ENCODE measurements at regions not wholly inside any gene's neighbourhood (a gene's known extent, or its start where the extent isn't known, plus 50 kb on each side); places are given as distances from the start of the nearest gene placed in this dataset.

DNA sequence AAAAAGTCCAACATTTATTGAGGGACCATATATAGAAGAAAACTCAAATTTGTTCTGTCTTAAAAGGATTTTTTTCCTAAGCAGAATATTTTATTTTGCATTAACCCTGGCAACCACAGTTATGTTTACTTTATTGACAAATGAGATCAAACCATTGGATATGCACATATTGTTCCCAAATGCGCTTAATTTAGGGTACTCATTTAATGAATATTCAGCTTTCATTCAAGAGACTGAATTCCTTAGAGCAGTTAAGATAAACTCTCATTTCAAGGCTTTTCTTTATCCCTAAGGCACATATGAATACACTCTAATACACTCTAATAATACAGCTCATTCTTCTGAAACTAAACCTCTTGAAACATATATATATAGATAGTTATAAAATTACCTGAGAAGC is 150.2 kb downstream of the HMHB1 start:
- TF ChIP-seq ZBTB7A (tag by site-specific recombination; IDR thresholded peaks at IDR 0.05; ENCODE audit: low read depth) (no peak), ZNF561 (tag by site-specific recombination; IDR thresholded peaks at IDR 0.05; ENCODE audit: borderline replicate concordance) (no peak), ZNF785 (tag by site-specific recombination; IDR thresholded peaks at IDR 0.05) (no peak), ZNF48 (tag by site-specific recombination; IDR thresholded peaks at IDR 0.05) (no peak), ZNF791 (tag by site-specific recombination; IDR thresholded peaks at IDR 0.05) (no peak), SETDB1 (IDR thresholded peaks at IDR 0.05; ENCODE audit: insufficient read length, low read length) (no peak), ZNF473 (tag by site-specific recombination; IDR thresholded peaks at IDR 0.05) (no peak)
- TF ChIP-seq, protein P1, sequence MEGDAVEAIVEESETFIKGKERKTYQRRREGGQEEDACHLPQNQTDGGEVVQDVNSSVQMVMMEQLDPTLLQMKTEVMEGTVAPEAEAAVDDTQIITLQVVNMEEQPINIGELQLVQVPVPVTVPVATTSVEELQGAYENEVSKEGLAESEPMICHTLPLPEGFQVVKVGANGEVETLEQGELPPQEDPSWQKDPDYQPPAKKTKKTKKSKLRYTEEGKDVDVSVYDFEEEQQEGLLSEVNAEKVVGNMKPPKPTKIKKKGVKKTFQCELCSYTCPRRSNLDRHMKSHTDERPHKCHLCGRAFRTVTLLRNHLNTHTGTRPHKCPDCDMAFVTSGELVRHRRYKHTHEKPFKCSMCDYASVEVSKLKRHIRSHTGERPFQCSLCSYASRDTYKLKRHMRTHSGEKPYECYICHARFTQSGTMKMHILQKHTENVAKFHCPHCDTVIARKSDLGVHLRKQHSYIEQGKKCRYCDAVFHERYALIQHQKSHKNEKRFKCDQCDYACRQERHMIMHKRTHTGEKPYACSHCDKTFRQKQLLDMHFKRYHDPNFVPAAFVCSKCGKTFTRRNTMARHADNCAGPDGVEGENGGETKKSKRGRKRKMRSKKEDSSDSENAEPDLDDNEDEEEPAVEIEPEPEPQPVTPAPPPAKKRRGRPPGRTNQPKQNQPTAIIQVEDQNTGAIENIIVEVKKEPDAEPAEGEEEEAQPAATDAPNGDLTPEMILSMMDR (tag by site-specific recombination; IDR thresholded peaks at IDR 0.05), result no peak
- TF ChIP-seq, protein P2, sequence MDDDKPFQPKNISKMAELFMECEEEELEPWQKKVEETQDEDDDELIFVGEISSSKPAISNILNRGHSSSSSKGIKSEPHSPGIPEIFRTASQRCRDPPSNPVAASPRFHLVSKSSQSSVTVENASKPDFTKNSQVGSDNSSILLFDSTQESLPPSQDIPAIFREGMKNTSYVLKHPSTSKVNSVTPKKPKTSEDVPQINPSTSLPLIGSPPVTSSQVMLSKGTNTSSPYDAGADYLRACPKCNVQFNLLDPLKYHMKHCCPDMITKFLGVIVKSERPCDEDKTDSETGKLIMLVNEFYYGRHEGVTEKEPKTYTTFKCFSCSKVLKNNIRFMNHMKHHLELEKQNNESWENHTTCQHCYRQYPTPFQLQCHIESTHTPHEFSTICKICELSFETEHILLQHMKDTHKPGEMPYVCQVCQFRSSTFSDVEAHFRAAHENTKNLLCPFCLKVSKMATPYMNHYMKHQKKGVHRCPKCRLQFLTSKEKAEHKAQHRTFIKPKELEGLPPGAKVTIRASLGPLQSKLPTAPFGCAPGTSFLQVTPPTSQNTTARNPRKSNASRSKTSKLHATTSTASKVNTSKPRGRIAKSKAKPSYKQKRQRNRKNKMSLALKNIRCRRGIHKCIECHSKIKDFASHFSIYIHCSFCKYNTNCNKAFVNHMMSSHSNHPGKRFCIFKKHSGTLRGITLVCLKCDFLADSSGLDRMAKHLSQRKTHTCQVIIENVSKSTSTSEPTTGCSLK (tag by site-specific recombination; IDR thresholded peaks at IDR 0.05), result no peak
- TF ChIP-seq, protein P3, sequence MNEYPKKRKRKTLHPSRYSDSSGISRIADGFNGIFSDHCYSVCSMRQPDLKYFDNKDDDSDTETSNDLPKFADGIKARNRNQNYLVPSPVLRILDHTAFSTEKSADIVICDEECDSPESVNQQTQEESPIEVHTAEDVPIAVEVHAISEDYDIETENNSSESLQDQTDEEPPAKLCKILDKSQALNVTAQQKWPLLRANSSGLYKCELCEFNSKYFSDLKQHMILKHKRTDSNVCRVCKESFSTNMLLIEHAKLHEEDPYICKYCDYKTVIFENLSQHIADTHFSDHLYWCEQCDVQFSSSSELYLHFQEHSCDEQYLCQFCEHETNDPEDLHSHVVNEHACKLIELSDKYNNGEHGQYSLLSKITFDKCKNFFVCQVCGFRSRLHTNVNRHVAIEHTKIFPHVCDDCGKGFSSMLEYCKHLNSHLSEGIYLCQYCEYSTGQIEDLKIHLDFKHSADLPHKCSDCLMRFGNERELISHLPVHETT (tag by site-specific recombination; IDR thresholded peaks at IDR 0.05), result no peak
